WI38 (cell line): ENCODE measurements at regions not wholly inside any gene's neighbourhood (a gene's known extent, or its start where the extent isn't known, plus 50 kb on each side); places are given as distances from the start of the nearest gene placed in this dataset.

ENCODE experiments used
- H3K4me3 ChIP-seq: 2 replicates; pipeline ENCODE4 v1.5.1; 2011; ENCODE audit warnings: low read depth, mild to moderate bottlenecking, control low read depth, low read length
- TF ChIP-seq, protein P1 (sequence below): IDR thresholded peaks from 2 replicates; pipeline ENCODE4 v1.5.1; 2012; ENCODE audit warnings: low read depth, mild to moderate bottlenecking, control low read depth, low read length

GRCh38 chr12:18146363-18146762, 56.4 kb upstream of the RERGL start:
- TF ChIP-seq, protein P1, sequence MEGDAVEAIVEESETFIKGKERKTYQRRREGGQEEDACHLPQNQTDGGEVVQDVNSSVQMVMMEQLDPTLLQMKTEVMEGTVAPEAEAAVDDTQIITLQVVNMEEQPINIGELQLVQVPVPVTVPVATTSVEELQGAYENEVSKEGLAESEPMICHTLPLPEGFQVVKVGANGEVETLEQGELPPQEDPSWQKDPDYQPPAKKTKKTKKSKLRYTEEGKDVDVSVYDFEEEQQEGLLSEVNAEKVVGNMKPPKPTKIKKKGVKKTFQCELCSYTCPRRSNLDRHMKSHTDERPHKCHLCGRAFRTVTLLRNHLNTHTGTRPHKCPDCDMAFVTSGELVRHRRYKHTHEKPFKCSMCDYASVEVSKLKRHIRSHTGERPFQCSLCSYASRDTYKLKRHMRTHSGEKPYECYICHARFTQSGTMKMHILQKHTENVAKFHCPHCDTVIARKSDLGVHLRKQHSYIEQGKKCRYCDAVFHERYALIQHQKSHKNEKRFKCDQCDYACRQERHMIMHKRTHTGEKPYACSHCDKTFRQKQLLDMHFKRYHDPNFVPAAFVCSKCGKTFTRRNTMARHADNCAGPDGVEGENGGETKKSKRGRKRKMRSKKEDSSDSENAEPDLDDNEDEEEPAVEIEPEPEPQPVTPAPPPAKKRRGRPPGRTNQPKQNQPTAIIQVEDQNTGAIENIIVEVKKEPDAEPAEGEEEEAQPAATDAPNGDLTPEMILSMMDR, result no peak

GRCh38 chr12:18145924-18146323, 55.9 kb upstream of the RERGL start:
- no peak overlapping the region for H3K4me3 ChIP-seq
- TF ChIP-seq, protein P1, result no peak

More at GRCh38 chr12:18146363-18146762, 56.4 kb upstream of the RERGL start:
- H3K4me3 ChIP-seq, result no peak overlapping the region

- H3K4me3 ChIP-seq, result no peak overlapping the region
- TF ChIP-seq, protein P1, result no peak
These were observed 51.3 kb upstream of the RERGL start for GRCh38 chr12:18141048-18141982.

- TF ChIP-seq, protein P1, result no peak
- no peak overlapping the region for H3K4me3 ChIP-seq
These were observed 50.1 kb upstream of the RERGL start for GRCh38 chr12:18139989-18140596.
